CD14-positive monocyte (primary cell): ENCODE measurements at regions not wholly inside any gene's neighbourhood (a gene's known extent, or its start where the extent isn't known, plus 50 kb on each side); places are given as distances from the start of the nearest gene placed in this dataset.

Source experiments
- DNase-seq, 3 donors: peaks; one replicate each; pipeline ENCODE4 v3.0.0-alpha.2; 2011 to 2022
- H2AFZ ChIP-seq: 2 replicates; pipeline ENCODE4 v1.6.0; 2012; ENCODE audit warnings: mild to moderate bottlenecking, low read depth, low read length, inconsistent platforms; ENCODE audit not compliant: insufficient read depth, poor library complexity, severe bottlenecking
- H3K27ac ChIP-seq, 2 donors: 1 replicate in 1 of 2; 2 replicates in 1 of 2; pipeline ENCODE4 v1.5.1; 2012 to 2013; ENCODE audit warnings: low read length in 2 of 2, control low read depth in 1 of 2, inconsistent platforms in 1 of 2, low read depth in 1 of 2, mild to moderate bottlenecking in 1 of 2
- H3K27me3 ChIP-seq, 2 donors: one replicate each; pipeline versions ENCODE4 v1.6.0 to v1.6.1; 2011 to 2013; ENCODE audit warnings: low read length in 2 of 2; ENCODE audit not compliant: control insufficient read depth in 2 of 2, insufficient read depth in 2 of 2
- H3K36me3 ChIP-seq, 2 donors: replicated peaks in 1 of 2; 1 replicate in 1 of 2; 2 replicates in 1 of 2; pipeline versions ENCODE4 v1.5.1 to v1.6.1; 2012 to 2013; ENCODE audit warnings: low read length in 2 of 2, control low read depth in 1 of 2, inconsistent platforms in 1 of 2, mild to moderate bottlenecking in 1 of 2; ENCODE audit not compliant: insufficient read depth in 2 of 2, control insufficient read depth in 1 of 2
- H3K4me1 ChIP-seq, 2 donors: 1 replicate in 1 of 2; 2 replicates in 1 of 2; pipeline versions ENCODE4 v1.5.1 to v1.6.1; 2012 to 2013; ENCODE audit warnings: low read length in 2 of 2, control low read depth in 1 of 2, inconsistent platforms in 1 of 2, mild to moderate bottlenecking in 1 of 2, moderate library complexity in 1 of 2; ENCODE audit not compliant: insufficient read depth in 2 of 2, control insufficient read depth in 1 of 2
- H3K4me2 ChIP-seq: replicated peaks from 2 replicates; pipeline ENCODE3; 2012; ENCODE audit warnings: low read length, moderate library complexity, mild to moderate bottlenecking; ENCODE audit not compliant: poor library complexity, severe bottlenecking; ENCODE audit errors: extremely low read depth
- H3K4me3 ChIP-seq, 3 experiments: fragments of 200-600 bp in 1 of 3; sonication (generic) in 1 of 3; replicated peaks in 1 of 3; 1 replicate in 2 of 3; 2 replicates in 1 of 3; pipeline ENCODE4 v1.5.1; 2011 to 2013; ENCODE audit warnings: low read length in 3 of 3, mild to moderate bottlenecking in 3 of 3, control low read depth in 2 of 3, low read depth in 2 of 3, inconsistent platforms in 1 of 3, moderate library complexity in 1 of 3
- H3K79me2 ChIP-seq: 2 replicates; pipeline ENCODE4 v1.6.0; 2012; ENCODE audit warnings: mild to moderate bottlenecking, control low read depth, inconsistent platforms, low read length, moderate library complexity; ENCODE audit not compliant: insufficient read depth
- H3K9ac ChIP-seq: 2 replicates; pipeline ENCODE4 v1.6.0; 2017; ENCODE audit warnings: low read length, mild to moderate bottlenecking; ENCODE audit not compliant: insufficient read depth, poor library complexity, severe bottlenecking
- H3K9me3 ChIP-seq, 2 donors: replicated peaks in 1 of 2; 1 replicate in 1 of 2; 2 replicates in 1 of 2; pipeline versions ENCODE4 v1.5.1 to v1.6.1; 2012 to 2013; ENCODE audit warnings: low read length in 2 of 2, control low read depth in 1 of 2; ENCODE audit not compliant: control insufficient read depth in 1 of 2, insufficient read depth in 1 of 2
- H4K20me1 ChIP-seq: 2 replicates; pipeline ENCODE4 v1.6.0; 2012; ENCODE audit warnings: mild to moderate bottlenecking, low read length, control low read depth, moderate library complexity; ENCODE audit not compliant: insufficient read depth
- H3K27ac Mint-ChIP-seq, 7 donors: one replicate each; pipeline ENCODE4 v1.8.0; 2020; ENCODE audit warnings: mild to moderate bottlenecking in 7 of 7, mixed read lengths in 7 of 7, moderate library complexity in 6 of 7, inconsistent platforms in 2 of 7
- H3K27me3 Mint-ChIP-seq, 3 donors: one replicate each; pipeline ENCODE4 v1.8.0; 2021 to 2022; ENCODE audit warnings: low read depth in 3 of 3, mild to moderate bottlenecking in 3 of 3, mixed read lengths in 3 of 3, moderate library complexity in 3 of 3, inconsistent platforms in 1 of 3
- H3K36me3 Mint-ChIP-seq, 2 donors: one replicate each; pipeline ENCODE4 v1.8.0; 2020; ENCODE audit warnings: mixed read lengths in 2 of 2, inconsistent platforms in 1 of 2, mild to moderate bottlenecking in 1 of 2
- H3K4me1 Mint-ChIP-seq: one replicate; pipeline ENCODE4 v1.8.0; 2020; ENCODE audit warnings: mild to moderate bottlenecking, mixed read lengths
- H3K4me3 Mint-ChIP-seq, 2 donors: one replicate each; pipeline ENCODE4 v1.8.0; 2020; ENCODE audit warnings: mild to moderate bottlenecking in 2 of 2, mixed read lengths in 2 of 2, moderate library complexity in 1 of 2
- H3K9me3 Mint-ChIP-seq, 7 donors: one replicate each; pipeline ENCODE4 v1.8.0; 2020 to 2022; ENCODE audit warnings: mixed read lengths in 7 of 7, mild to moderate bottlenecking in 6 of 7, moderate library complexity in 6 of 7, inconsistent platforms in 2 of 7
- CTCF ChIP-seq: fragments of 200-600 bp; IDR thresholded peaks from one replicate; pipeline ENCODE4 v1.8.0; 2022; ENCODE audit warnings: antibody characterized with exemption, mild to moderate bottlenecking
- WGBS: methylation state at CpG from one replicate; pipeline ENCODE4 v1.1.5; 2013; ENCODE audit warnings: missing lambda C conversion rate; ENCODE audit not compliant: insufficient coverage; 5-methylcytosine and 5-hydroxymethylcytosine counted together
- intact Hi-C, 2 donors: fragments of 100-400 bp; cut with micrococcal nuclease; formaldehyde crosslinking; loops; one replicate each; pipeline versions ENCODE4 v1.15.0 to v1.15.1; 2023

- H2AFZ ChIP-seq: no peak overlapping the region
- H3K4me3 ChIP-seq: no peak overlapping the region
- Mint-ChIP-seq H3K9me3 (peaks cover 0 to 5% (median 2%) of the 10 kb centered on the region in 7 donors), H3K27ac (no peak overlapping the region), H3K4me1 (no peaks in the 10 kb centered on the region), H3K27me3 (no peaks in the 10 kb centered on the region), H3K4me3 (no peak overlapping the region), H3K36me3 (no peaks in the 10 kb centered on the region)
- no peaks in the 10 kb centered on the region for H3K9me3 ChIP-seq
- H3K79me2 ChIP-seq: no peaks in the 10 kb centered on the region
- no peak for DNase-seq
- no peaks in the 10 kb centered on the region for H3K36me3 ChIP-seq
- H3K27ac ChIP-seq: no peak overlapping the region
- no peak for TF ChIP-seq CTCF
- no peak overlapping the region for H3K9ac ChIP-seq
- H3K4me2 ChIP-seq: no peak overlapping the region
- H3K4me1 ChIP-seq: no peaks in the 10 kb centered on the region
- no CpG with 5 or more reads among the region's 2 CpGs for WGBS
- no peaks in the 10 kb centered on the region for H4K20me1 ChIP-seq
- intact Hi-C loops: no loop called here
- H3K27me3 ChIP-seq: no peaks in the 10 kb centered on the region
Measured at GRCh38 chr9:19992556-19992955, 203.7 kb upstream of the SLC24A2 start.

- Histone ChIP-seq H2AFZ (no peak overlapping the region), H4K20me1 (no peaks in the 10 kb centered on the region), H3K4me2 (no peak overlapping the region), H3K9me3 (no peaks in the 10 kb centered on the region), H3K36me3 (no peaks in the 10 kb centered on the region), H3K4me3 (no peak overlapping the region), H3K9ac (no peak overlapping the region), H3K27me3 (no peaks in the 10 kb centered on the region), H3K4me1 (no peaks in the 10 kb centered on the region), H3K27ac (no peak overlapping the region), H3K79me2 (no peaks in the 10 kb centered on the region)
- H3K9me3 Mint-ChIP-seq: peaks cover 0 to 3% (median 0%) of the 10 kb centered on the region in 7 donors
- DNase-seq: no peak
- H3K4me1 Mint-ChIP-seq: no peaks in the 10 kb centered on the region
- TF ChIP-seq CTCF: no peak
- H3K27me3 Mint-ChIP-seq: peaks cover 0 to under 1% (median 0%) of the 10 kb centered on the region in 3 donors
- H3K4me3 Mint-ChIP-seq: no peak overlapping the region
- intact Hi-C loops: no loop called here
- no peaks in the 10 kb centered on the region for H3K36me3 Mint-ChIP-seq
- H3K27ac Mint-ChIP-seq: no peak overlapping the region
- no CpG with 5 or more reads among the region's 1 CpG for WGBS
Measured at GRCh38 chr9:19989213-19989612, 200.4 kb upstream of the SLC24A2 start.
